Transverse colon (tissue), 4 donors: ENCODE measurements at regions not wholly inside any gene's neighbourhood (a gene's known extent, or its start where the extent isn't known, plus 50 kb on each side); places are given as distances from the start of the nearest gene placed in this dataset.

Experiments used
- CTCF ChIP-seq, 5 experiments: fragments of 200-600 bp in 3 of 5; fragments of 450-650 bp in 2 of 5; sonication (generic) in 3 of 5; IDR thresholded peaks; 1 replicate in 2 of 5; 2 replicates in 3 of 5; pipeline ENCODE4 v1.5.1; 2016 to 2017; ENCODE audit warnings: antibody characterized with exemption in 5 of 5, inconsistent platforms in 3 of 5, mild to moderate bottlenecking in 2 of 5, moderate library complexity in 1 of 5
- EP300 ChIP-seq: sonication (generic); formaldehyde crosslinking; IDR thresholded peaks from one replicate; pipeline ENCODE4 v1.6.1; 2017; ENCODE audit warnings: antibody characterized with exemption, low read depth
- POLR2A ChIP-seq: fragments of 450-650 bp; IDR thresholded peaks from one replicate; pipeline ENCODE4 v1.6.1; 2016; ENCODE audit warnings: antibody characterized with exemption, mild to moderate bottlenecking, moderate library complexity
- POLR2AphosphoS5 ChIP-seq, 3 donors: sonication (generic); formaldehyde crosslinking; IDR thresholded peaks; one replicate each; pipeline ENCODE4 v1.6.1; 2016; ENCODE audit warnings: antibody characterized with exemption in 3 of 3

GRCh38 chrX:121389976-121390714 lies 342.7 kb downstream of the GLUD2 start:
- TF ChIP-seq CTCF (IDR thresholded peaks at IDR 0.05) (no peak), EP300 (no peak), POLR2AphosphoS5 (IDR thresholded peaks at IDR 0.05) (no peak), POLR2A (no peak)
